Keratinocyte (primary cell): ENCODE measurements at regions not wholly inside any gene's neighbourhood (a gene's known extent, or its start where the extent isn't known, plus 50 kb on each side); places are given as distances from the start of the nearest gene placed in this dataset.

Experiments
- DNase-seq: peaks from one replicate; pipeline ENCODE4 v3.0.0-alpha.2; 2011; ENCODE audit warnings: low read depth, missing footprints, low spot score
- FAIRE-seq: peaks from 2 replicates; lab custom pipeline; 2011; peaks lifted over from hg19 to GRCh38; lab: Jason Lieb, UNC
- H2AFZ ChIP-seq: 2 replicates; pipeline ENCODE4 v1.6.0; 2012; ENCODE audit warnings: low read length, control low read depth, inconsistent platforms; ENCODE audit not compliant: control insufficient read depth
- H3K27ac ChIP-seq: 2 replicates; pipeline ENCODE4 v1.5.1; 2011; ENCODE audit warnings: low read length; ENCODE audit not compliant: control insufficient read depth, insufficient read depth
- H3K27me3 ChIP-seq: 3 replicates; pipeline ENCODE4 v1.6.0; 2011; ENCODE audit warnings: low read length; ENCODE audit not compliant: control insufficient read depth, insufficient read depth; ENCODE audit errors: extremely low read depth
- H3K36me3 ChIP-seq, 2 experiments: 2 replicates in 1 of 2; 3 replicates in 1 of 2; pipeline ENCODE4 v1.5.1; 2011; ENCODE audit warnings: low read length in 2 of 2, mild to moderate bottlenecking in 1 of 2; ENCODE audit not compliant: control insufficient read depth in 2 of 2, insufficient read depth in 2 of 2; ENCODE audit errors: extremely low read depth in 1 of 2
- H3K4me1 ChIP-seq: 3 replicates; pipeline ENCODE4 v1.5.1; 2011; ENCODE audit warnings: low read length; ENCODE audit not compliant: control insufficient read depth, insufficient read depth; ENCODE audit errors: extremely low read depth
- H3K4me2 ChIP-seq: 3 replicates; pipeline ENCODE4 v1.6.0; 2011; ENCODE audit warnings: low read depth, low read length; ENCODE audit not compliant: control insufficient read depth, insufficient read depth; ENCODE audit errors: extremely low read depth
- H3K4me3 ChIP-seq, 3 experiments: fragments of 200-600 bp in 1 of 3; sonication (generic) in 1 of 3; 2 replicates in 2 of 3; 3 replicates in 1 of 3; pipeline ENCODE4 v1.5.1; 2011 to 2016; ENCODE audit warnings: low read length in 3 of 3, mild to moderate bottlenecking in 3 of 3, control low read depth in 2 of 3, inconsistent platforms in 1 of 3, low read depth in 1 of 3, mixed read lengths in 1 of 3, mixed run types in 1 of 3, moderate library complexity in 1 of 3; ENCODE audit not compliant: control insufficient read depth in 2 of 3, insufficient read depth in 2 of 3; ENCODE audit errors: extremely low read depth in 1 of 3
- H3K79me2 ChIP-seq: 2 replicates; pipeline ENCODE4 v1.6.0; 2012; ENCODE audit warnings: low read length; ENCODE audit not compliant: control insufficient read depth, insufficient read depth
- H3K9ac ChIP-seq: 3 replicates; pipeline ENCODE4 v1.6.0; 2011; ENCODE audit warnings: low read length; ENCODE audit not compliant: control insufficient read depth, insufficient read depth; ENCODE audit errors: extremely low read depth
- H3K9me1 ChIP-seq: 3 replicates; pipeline ENCODE4 v1.6.0; 2011; ENCODE audit warnings: low read length; ENCODE audit not compliant: control insufficient read depth, insufficient read depth; ENCODE audit errors: extremely low read depth
- H3K9me3 ChIP-seq: 2 replicates; pipeline ENCODE4 v1.5.1; 2012; ENCODE audit warnings: low read depth, low read length; ENCODE audit not compliant: control insufficient read depth
- H4K20me1 ChIP-seq: 3 replicates; pipeline ENCODE4 v1.6.0; 2011; ENCODE audit warnings: low read length; ENCODE audit not compliant: control insufficient read depth, insufficient read depth; ENCODE audit errors: extremely low read depth
- CTCF ChIP-seq, 3 experiments: IDR thresholded peaks in 1 of 3; conservative IDR thresholded peaks in 1 of 3; optimal IDR thresholded peaks in 1 of 3; 2 replicates in 2 of 3; 3 replicates in 1 of 3; pipeline versions ENCODE3 to v1.5.1; 2011; ENCODE audit warnings: low read length in 3 of 3, mild to moderate bottlenecking in 3 of 3, moderate library complexity in 2 of 3, control low read depth in 1 of 3, inconsistent platforms in 1 of 3; ENCODE audit not compliant: insufficient read depth in 2 of 3; ENCODE audit errors: extremely low read depth in 1 of 3
- EZH2 ChIP-seq: IDR thresholded peaks from one replicate; pipeline ENCODE4 v1.6.1; 2012; ENCODE audit warnings: inconsistent platforms, mild to moderate bottlenecking, low read length, moderate library complexity
- dilution Hi-C: fragments of 300-500 bp; cut with MboI; formaldehyde crosslinking; loops from one replicate; pipeline ENCODE4 v1.7.0; 2020; ENCODE audit warnings: low sequenced_read_pairs; ENCODE audit not compliant: extremely low pct_ligation_motif_present

GRCh38 chr5:25567881-25568280, 923.1 kb upstream of the CDH10 start:
- TF ChIP-seq EZH2 (no peak), CTCF (optimal IDR thresholded peaks at IDR 0.05 in 1 of 3, IDR thresholded peaks at IDR 0.05 in 1 of 3, conservative IDR thresholded peaks at IDR 0.05 in 1 of 3; ENCODE audit: extremely low read depth in 1 of 3, insufficient read depth in 2 of 3, low read length in 3 of 3) (no peak)
- DNase-seq (no peak), FAIRE-seq (no peak)
- peaks cover 2% of the 10 kb centered on the region for H3K9me3 ChIP-seq
- H4K20me1 ChIP-seq, result no peaks in the 10 kb centered on the region
- dilution Hi-C loops, result no loop called here
- H3K36me3 ChIP-seq, result no peaks in the 10 kb centered on the region
- H3K9ac ChIP-seq, result no peak overlapping the region
- no peak overlapping the region for H2AFZ ChIP-seq
- H3K27ac ChIP-seq, result no peak overlapping the region
- no peaks in the 10 kb centered on the region for H3K4me1 ChIP-seq
- H3K9me1 ChIP-seq, result no peaks in the 10 kb centered on the region
- no peaks in the 10 kb centered on the region for H3K79me2 ChIP-seq
- no peak overlapping the region for H3K4me3 ChIP-seq
- no peaks in the 10 kb centered on the region for H3K27me3 ChIP-seq
- H3K4me2 ChIP-seq, result no peak overlapping the region

GRCh38 chr5:25562656-25563055, 917.9 kb upstream of the CDH10 start:
- Histone ChIP-seq H3K4me2 (no peak overlapping the region), H3K4me1 (no peaks in the 10 kb centered on the region), H2AFZ (no peak overlapping the region), H3K27ac (no peak overlapping the region), H4K20me1 (no peaks in the 10 kb centered on the region), H3K9me3 (no peaks in the 10 kb centered on the region), H3K9me1 (no peaks in the 10 kb centered on the region), H3K27me3 (no peaks in the 10 kb centered on the region), H3K36me3 (no peaks in the 10 kb centered on the region), H3K4me3 (no peak overlapping the region), H3K9ac (no peak overlapping the region), H3K79me2 (no peaks in the 10 kb centered on the region)
- FAIRE-seq, result no peak
- dilution Hi-C loops, result no loop called here
- no peak for DNase-seq
- TF ChIP-seq CTCF (optimal IDR thresholded peaks at IDR 0.05 in 1 of 3, IDR thresholded peaks at IDR 0.05 in 1 of 3, conservative IDR thresholded peaks at IDR 0.05 in 1 of 3; ENCODE audit: extremely low read depth in 1 of 3, insufficient read depth in 2 of 3, low read length in 3 of 3) (no peak), EZH2 (no peak)
